Non-pigmented ciliary epithelial cell (primary cell): ENCODE measurements at regions not wholly inside any gene's neighbourhood (a gene's known extent, or its start where the extent isn't known, plus 50 kb on each side); places are given as distances from the start of the nearest gene placed in this dataset.
A peak's percentile ranks its signal among the peaks of the same experiment; 100 is the strongest.

ENCODE experiments used
- DNase-seq: peaks from one replicate; pipeline ENCODE4 v3.0.0-alpha.2; 2010; ENCODE audit warnings: low read depth

DNA sequence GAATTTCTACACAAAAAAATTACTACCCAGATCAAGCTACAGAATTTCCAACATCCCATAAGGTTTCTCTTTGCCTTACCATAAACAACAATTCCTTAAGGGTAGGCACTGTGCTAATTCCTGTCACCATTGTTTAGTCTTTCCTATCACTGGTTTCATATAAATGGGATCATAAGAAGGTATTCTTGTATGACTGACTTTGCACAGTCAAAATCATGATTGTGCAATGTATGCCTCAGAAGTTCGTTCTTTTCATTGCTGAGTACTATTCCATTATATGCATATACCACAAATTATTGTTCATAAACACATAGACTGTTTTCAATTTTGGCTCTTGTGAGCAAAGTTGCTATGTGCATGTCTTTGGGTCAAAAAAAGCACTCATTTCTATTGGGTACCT, 611.6 kb upstream of the CADM1 start:
- no peak for DNase-seq

DNA sequence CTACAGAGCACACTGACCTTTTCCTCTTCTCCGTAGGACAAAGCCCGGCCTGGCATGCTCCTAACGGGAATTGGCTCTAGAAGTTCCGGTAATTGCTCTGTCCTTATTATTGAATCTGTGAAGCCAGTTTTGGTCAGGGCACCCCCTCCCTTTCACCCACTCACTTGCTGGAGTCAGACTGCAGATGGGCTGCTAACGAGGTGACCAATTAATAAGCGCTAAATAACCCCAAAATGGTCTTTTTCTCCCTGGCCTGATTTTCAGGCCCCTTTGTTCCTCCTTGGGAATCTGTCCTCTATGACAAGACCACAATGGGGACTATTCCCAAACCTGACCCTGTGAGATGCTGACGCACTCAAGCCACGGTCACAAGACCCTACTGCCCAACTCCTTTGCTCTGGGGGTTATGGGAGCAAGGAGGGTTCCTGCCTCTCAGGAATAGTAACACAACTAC, 610.0 kb upstream of the CADM1 start:
- no peak for DNase-seq

DNA sequence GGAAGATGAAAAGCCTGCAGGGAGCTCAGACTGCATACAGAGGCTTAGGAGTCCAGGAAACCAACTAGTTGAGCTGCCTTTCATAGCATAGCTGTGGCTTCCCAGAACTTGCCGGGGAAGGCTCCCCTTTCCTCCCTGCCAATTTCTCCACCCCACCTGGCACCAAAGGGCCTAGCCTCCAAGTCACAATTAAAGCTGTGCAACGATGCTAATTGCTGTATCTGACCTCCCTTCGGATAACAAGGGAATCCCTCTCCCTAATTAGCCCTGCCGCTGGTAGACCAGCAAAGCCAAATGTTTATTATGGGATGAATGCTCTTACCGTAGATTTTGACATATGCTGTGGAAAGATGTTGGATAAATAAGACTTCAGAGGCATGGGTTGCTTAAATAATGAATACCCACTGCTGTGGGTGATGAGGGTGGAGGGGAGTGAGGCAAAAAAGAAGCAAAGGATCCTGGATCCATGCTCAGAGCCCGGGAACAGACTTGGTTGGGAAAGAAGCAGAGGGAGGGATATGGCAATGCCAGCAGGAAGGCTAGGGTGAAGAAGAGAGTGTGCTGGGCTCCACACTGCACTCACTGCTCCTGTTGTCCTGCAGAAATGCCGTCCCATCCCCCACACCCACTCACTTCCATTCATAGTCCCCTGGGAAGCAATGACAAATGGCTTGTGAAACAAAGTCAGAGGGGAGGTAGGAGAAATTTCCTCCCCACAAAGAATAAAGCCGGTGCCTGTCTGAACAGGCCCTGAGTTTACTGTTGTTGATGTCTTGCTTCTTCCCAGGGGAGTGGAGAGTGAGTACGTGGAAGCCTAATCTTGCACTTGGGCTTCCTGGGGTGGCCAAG, 608.1 kb upstream of the CADM1 start:
- DNase-seq = no peak

- no peak for DNase-seq
Measured at GRCh38 chr11:116111546-116111945, 607.3 kb upstream of the CADM1 start.

DNA sequence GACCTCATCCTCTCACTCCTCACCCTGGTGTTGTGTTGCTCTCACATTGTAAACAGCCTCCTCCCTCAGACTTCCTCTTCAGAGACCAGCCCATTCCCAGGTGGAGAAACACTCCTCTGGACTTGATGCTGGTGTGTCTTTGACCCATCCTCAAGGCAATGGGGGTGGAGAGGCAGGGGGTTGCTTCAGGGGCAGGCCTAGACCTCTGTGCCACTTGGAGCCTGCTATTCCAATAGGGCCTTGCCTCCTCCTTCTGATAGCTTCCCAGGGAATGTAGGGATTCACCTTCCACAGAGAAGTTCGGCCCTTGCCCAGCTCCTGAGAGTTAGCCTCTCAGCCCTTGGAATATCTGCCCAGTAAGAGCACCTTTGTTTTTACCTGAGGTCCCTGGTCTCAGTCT, 606.6 kb upstream of the CADM1 start:
- no peak for DNase-seq

DNA sequence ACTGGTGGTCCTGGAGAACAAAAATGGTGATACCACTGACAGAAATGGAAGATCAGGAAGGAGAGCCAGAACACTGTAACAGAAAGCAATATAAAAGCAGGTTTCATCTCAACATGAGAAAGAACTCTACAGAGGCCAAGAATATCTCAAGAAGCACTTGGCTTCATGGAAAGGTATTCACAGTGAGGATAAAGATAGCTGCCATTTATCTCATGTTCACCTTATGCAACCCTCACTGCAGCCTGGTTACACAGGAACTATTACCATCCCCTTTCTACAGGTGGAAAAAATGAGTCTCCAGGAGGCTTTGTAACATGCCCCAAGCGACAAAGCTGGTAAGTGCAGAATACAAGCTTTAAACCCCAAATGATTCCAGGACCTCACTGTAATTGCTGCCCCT, 606.1 kb upstream of the CADM1 start:
- DNase-seq = no peak

- peak; percentile 26 for DNase-seq
Measured at GRCh38 chr11:116109228-116109627, 605.0 kb upstream of the CADM1 start.

DNA sequence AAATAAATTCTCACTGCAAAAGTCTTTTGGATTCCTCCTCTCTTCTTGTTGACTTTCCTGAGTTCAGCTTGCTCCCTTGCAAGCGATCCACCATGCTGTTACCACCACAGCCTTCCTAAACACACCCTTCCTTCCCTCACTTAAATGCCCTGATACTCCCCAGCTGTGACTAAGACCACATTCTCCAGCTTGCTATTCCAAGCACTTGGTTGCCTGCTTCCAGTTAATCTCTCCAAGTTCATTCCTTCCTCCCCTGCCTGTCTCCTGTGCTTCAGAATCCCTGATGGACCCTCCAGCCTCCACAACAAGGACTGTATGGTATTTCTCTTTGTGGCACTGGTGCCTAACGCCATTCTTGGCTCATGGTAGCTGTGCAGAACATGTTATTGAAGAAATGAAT, 603.9 kb upstream of the CADM1 start:
- no peak for DNase-seq

DNA sequence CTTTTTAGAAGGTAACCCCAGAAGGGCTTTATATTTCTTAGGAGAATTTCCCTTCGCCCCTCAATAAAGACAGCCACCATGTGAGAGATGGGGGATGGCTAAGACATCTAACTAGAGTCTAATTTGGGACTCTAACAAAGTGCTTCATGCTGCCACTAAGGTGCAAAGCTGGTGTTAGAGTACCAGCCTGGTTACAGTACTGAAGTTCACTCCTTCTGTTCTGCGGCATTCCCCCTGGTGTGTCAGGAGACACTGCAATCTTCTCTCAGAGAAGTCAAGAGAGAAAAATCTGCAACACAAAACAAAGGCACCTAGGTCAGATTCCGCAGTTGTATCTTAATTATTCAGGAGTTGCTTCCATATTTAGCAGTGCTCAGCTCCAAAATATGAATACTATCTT, 603.0 kb upstream of the CADM1 start:
- DNase-seq = no peak

- no peak for DNase-seq
Measured at GRCh38 chr11:116104498-116105174, 600.4 kb upstream of the CADM1 start.

DNA sequence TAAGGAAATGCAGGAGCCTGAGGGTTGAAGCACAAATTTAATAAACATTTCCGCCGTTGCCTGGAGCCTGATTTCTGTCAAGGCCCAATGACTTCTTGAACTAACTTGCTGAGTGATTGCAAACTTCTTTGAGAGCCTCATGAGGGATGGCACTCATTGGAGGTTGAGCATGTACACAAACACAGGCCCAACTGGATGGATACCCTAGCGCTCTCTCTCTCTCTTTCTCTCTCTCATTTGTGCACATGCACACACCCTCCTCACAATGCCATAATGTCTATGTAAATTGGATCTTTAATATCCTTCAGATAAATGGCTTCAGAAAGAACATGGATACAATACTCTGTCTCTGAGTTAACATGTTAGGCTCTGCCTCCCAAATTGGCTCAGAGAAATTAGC, 597.7 kb upstream of the CADM1 start:
- no peak for DNase-seq

DNA sequence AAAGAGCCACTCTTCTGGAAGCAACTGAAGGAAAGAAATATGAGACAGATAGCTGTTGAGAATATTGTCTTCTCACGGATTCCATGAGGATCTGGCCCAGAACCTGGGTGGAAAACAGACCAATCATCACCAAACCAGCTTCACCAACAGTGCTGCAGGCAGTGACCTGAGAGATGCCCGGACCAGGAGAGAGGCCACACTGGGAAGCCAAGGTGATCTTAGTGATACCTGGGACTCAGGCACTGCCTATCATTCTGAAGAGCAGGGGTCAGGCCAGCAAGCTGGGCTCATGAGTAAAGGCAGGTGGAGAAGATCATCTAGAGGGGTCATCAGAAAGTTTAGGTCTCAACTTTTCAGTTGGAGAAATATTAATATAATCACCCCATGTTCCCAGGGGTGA, 595.8 kb upstream of the CADM1 start:
- DNase-seq = no peak

- no peak for DNase-seq
Measured at GRCh38 chr11:116099541-116099940, 595.3 kb upstream of the CADM1 start.

DNA sequence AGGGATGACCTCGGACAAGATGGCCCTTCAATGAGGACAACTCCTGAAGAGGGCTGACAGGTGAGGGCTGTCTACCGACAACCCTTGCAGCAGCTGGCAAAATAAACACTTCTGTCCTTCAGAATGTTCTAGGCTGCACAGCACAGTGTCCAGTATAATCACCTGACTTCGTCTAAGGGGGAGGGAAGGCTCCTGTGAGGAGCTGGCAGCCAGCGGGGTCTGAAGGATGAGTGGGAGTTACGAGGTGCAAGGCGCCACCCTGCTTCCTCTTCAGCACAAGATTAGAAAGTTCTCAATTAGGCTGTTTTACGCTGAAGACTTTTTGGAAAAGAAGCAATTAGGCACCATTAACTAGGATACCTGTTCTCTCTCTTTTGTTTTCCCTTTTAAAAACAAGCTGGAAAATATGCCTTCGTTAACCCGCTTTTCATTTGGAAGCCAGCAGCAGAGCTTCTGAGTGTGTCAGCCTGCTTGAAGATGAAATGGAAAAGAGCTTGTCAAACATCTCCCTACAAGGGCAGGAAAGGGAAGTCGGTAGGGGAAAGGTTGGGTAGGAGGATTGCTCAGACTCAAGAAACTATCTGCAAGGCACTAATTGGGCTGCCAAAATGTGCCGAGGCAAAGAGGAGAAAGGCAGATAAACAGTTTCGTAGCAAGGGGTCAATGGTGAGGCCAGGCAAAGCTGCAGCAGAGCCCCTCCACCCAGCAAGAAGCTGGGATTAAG, 592.2 kb upstream of the CADM1 start:
- no peak for DNase-seq

- no peak for DNase-seq
Measured at GRCh38 chr11:116093481-116094270, 589.5 kb upstream of the CADM1 start.

- DNase-seq = no peak
Measured at GRCh38 chr11:116093065-116093464, 588.9 kb upstream of the CADM1 start.

GRCh38 chr11:116086426-116086825, 582.2 kb upstream of the CADM1 start:
- DNase-seq = no peak

DNA sequence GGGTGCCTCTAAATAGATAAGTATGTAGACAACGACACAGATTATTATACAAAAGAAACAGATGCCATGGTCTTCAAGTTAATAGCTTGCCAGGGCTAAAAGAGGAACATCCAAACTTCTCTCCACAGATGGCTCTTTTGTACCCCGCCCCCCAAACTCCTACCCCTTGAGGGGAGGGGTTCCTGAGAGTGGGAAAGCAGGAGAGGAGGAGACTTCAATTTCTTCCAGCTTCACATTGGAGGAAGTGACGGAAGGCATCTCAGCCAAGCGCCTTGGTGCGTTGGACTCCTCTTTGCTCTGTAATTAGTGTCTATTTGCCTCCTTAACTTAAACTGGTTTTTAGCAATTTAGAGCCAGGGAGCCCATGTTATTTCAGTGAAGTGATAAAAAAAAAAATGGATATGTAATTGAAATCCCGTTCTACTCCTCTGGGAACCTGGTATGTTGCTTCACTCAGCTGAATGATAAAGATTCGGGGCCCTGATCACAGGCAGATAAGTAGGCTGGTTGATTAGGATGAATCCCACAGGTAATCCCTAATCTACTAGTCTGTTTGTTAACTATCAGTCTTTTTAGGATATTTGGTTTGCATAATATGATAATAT, 580.9 kb upstream of the CADM1 start:
- no peak for DNase-seq

DNA sequence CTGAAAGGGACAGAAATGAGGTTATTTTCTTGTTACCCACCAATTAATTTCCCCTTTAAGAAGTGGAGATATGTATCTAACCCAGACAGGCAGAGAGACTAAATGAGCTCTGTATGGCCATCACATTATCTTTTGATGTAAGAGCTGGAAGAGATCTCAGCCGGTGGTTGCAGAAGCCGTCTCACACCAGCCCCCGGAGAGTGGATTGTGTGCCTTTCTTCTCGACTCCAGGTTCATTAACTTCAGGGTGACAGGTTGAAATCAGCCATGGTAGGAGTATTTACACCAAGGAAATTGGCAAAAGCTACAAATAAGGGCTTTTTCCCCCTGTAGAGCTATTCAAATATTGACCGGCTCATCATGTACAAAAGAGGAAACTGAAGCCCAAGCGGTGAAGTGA, 580.3 kb upstream of the CADM1 start:
- no peak for DNase-seq

GRCh38 chr11:116082256-116082655, 578.0 kb upstream of the CADM1 start:
- no peak for DNase-seq

GRCh38 chr11:116079580-116079979, 575.4 kb upstream of the CADM1 start:
- no peak for DNase-seq

GRCh38 chr11:116078101-116078591, 573.9 kb upstream of the CADM1 start:
- no peak for DNase-seq
